GM20431 (cell line): ENCODE measurements at regions not wholly inside any gene's neighbourhood (a gene's known extent, or its start where the extent isn't known, plus 50 kb on each side); places are given as distances from the start of the nearest gene placed in this dataset.
"Not testable (repeated sequence)": the region's sequence is repeated elsewhere in the genome, so short reads cannot be mapped to it uniquely, and the experiment has no call there.

Source experiments
- in situ Hi-C: fragments of 300-500 bp; cut with MseI, MboI; formaldehyde crosslinking; loops from one replicate; pipeline ENCODE4 v1.15.0; 2020; ENCODE audit warnings: low sequenced_read_pairs; ENCODE audit not compliant: unreplicated experiment

DNA sequence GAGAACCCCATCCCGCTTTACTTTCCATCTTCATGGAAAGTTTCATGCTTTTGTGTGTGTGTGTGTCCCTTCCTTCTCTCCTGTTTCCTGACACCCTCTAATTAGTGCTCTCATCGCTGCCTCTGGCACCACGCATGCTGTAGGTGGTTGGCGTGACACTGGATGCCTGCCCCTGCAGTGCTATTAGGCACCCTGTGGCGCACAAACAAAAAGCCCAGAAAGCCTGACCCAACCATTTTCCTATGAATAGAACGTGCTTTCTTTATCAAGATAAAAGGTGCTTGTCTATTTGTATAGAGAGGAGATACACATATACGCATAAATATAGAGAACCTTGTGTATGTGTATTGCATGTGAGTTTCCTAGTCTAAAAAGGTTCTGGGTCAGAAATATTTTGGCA lies 120.8 kb upstream of the CDCA7L start:
- in situ Hi-C loops, result no loop called here

DNA sequence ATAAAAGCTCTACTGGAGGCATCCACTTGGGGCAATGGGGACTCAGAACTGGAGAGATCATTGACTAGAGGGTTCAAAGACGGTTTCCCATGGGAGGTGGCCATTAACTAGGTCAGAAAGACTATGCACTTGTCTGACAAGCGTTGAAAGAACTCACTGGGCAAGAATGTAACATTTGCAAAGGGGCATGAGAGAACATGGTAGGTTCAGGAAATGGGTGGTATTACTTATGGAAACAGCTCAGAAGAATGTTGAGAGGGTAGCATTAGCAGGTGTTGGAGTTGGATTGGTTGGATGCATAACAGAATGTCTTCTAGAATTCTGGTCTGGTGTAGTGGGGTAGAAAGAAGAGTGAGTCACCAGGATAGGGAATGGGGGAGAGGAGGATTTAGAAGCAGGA lies 119.1 kb upstream of the CDCA7L start:
- in situ Hi-C loops, result no loop called here

DNA sequence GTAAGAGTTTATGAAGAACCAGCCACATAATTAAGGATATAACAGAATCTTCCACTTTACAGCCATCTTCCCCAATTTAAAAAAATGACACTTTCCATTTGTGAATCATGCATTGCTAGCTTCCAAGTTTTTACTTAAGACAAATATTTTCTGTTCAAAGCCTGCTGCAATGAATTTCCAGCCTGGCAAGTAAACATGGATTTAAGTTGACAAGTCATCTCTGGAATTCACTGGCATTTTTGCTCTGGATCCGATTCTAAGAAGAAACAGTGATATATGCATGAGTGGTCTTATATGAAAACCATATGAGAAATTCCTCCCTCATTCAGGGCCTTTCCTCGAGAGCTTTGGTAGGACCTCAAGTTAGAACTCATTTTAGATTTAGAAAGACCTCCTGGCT lies 116.1 kb upstream of the CDCA7L start:
- in situ Hi-C loops, result no loop called here

DNA sequence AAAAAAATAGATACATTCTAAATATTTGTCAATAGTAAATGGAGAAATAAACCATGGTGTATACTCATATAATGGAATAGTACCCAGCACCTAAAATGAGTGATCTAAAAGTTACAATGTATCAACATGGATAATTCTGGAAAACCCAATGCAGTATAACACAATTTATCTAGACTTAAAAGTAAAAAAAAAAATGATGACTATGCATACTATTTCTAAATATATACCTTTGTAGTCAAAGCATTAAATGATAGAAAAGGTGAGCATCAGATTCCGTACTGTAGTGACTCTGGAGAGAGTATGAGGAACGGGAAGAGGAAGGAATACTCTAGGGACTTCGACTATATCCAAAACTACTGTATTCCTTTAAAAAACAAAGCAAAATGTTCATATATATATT lies 115.2 kb upstream of the CDCA7L start:
- in situ Hi-C loops, result no loop called here

DNA sequence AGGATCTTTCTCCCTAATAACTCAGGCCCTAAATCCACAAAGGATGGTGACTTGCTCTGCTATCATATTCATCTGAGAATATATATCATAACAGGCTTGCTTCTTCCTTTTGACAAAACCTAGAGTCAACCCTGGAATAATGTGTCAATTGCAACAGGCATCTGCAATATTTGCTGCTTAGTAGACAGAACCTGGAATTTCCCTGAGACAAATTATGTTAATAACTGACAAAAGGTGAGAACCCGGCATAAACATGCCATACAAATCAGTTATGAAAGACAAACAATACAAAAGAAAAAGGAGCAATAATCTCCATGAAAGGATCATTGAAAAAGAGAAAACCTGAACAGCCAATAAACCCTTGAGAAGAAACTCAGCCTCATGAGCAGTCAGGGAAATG lies 114.5 kb upstream of the CDCA7L start:
- in situ Hi-C loops, result no loop called here

DNA sequence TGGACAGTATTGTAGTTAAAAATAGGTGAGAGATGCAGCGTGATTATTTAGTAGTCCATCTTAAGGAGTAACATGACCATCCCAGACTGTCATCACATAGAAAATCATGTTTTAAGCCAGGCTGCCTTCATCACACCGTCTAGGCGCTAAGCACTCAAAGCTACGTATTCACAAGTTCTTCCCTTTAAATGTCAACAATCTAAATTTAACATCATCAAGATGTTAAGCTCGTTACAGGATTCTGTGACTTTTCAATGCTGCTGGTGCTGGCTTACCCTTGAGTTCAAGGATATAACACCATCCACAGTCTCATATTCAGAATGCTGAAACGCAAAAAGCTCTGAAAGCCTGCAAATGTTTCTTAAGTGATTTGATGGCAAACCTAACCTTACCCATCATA lies 109.5 kb upstream of the CDCA7L start:
- in situ Hi-C loops, result no loop called here

DNA sequence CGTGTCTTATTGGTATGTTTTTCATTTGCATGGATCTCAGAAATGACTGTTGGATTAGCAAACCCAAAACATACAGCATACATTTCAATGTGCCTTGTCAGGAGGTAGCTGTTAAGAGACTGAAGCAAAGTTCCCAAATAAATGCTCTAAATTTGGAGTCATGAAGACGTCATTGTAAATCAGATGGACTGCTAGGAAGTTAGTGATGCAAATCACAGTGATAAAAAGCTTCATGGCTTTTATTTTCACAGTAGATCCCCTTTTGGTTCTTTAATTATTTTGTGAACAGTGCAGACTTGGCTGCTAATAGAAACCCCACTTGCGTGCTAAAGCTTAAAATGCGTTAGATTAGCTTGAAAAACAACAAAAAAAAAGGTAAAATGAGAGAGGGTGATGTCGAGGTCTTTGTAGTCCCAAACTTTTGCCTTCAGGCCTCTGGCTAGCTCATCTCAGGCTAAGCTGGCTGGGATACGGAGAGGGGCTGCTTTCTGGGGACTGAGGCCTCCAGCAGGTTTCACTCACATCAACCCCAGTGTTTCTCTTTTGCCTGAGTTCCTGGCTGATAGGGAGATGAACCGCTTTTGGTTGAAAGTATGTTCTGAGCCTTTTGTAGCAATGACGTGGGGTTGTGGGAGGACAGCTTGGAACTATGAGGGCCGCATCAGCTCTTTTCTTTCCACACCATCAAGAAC lies 107.1 kb upstream of the CDCA7L start:
- in situ Hi-C loops, result no loop called here

DNA sequence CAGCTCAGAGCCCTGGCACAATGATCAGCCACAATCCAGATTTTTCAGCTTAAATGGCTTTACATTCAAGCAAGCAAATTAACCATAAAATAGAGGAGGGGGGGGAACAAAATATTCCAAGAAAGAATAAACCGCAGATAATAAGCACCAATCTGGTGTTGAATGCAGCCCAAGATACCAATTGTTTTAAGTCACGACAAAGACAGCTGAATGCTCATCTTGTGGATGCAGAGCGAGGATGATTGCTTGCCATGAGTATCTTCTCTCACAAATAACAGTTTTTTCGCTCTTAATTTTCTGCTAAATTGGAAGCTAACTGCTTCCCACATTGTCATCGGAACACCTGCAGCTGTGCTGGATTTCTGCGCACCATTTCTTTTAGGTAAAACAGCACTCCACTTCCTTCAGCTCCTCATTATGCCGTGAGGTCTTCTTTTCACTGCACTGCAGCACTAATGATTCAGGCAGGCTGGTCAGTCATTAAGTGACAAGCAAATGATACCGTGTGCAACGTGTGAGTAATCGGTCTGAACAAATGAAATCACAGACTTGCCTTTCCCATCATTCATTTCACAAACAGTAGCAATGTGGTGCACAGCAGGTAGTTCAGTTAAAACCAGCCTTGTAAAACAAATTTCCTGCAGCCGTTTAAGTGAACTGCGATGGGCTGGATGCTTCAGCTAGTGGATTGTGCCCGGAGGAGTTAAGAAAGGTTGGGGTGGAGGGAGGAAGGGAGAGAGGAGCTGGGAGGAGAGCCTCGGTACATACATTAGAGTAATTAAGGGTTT lies 106.4 kb upstream of the CDCA7L start:
- in situ Hi-C loops, result no loop called here

DNA sequence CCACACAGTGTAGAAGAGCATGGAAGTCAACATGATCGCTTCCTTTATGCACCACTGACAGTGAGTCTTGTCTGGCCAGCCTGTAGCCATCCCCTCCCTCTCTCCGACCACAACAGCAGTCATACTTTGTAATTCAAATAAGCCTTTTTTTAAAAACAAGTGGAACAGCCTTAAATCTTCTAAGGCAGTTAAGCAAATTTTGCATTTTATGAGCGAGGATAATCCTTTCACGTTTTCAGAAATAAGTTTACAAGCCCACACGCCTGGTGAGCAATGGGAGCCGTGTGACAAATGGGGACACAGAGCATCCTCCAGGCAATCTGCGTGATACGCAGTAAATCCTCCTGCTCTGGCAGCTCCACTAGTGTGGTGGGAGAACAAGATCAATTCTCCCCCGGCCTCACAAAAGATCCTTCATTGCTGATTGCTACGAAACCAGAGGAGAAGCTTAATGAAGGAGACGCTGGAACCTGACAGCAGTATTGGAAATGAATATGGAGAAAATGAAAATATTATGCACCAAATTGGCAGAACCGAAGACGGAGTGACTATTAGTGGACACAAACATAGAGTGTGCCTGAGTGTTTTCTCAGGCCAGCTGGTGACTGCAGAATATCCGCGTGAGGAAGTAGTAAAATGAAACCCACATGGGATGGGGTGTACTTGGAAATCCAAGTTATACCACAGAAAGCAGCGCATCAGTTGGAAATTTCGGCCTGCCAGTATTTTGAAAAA lies 104.2 kb upstream of the CDCA7L start:
- in situ Hi-C loops, result no loop called here

DNA sequence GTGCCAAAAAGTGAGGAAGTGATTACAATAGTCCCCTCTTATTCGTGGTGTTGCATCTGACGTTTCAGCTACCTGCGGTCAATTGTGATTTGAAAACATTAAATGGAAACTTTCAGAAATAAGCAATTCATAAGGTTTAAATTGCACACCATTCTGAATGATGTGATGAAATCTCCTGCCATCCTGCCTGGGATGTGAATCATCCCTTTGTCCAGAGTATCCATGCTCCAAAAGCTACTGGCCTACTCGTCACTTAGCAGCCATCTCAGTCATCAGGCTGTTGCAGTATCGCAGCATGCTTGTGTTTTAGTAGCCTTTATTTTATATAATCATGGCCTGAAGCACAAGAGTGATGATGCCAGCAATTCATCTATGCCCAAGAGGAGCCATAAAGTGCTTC lies 97.7 kb upstream of the CDCA7L start:
- in situ Hi-C loops, result no loop called here

DNA sequence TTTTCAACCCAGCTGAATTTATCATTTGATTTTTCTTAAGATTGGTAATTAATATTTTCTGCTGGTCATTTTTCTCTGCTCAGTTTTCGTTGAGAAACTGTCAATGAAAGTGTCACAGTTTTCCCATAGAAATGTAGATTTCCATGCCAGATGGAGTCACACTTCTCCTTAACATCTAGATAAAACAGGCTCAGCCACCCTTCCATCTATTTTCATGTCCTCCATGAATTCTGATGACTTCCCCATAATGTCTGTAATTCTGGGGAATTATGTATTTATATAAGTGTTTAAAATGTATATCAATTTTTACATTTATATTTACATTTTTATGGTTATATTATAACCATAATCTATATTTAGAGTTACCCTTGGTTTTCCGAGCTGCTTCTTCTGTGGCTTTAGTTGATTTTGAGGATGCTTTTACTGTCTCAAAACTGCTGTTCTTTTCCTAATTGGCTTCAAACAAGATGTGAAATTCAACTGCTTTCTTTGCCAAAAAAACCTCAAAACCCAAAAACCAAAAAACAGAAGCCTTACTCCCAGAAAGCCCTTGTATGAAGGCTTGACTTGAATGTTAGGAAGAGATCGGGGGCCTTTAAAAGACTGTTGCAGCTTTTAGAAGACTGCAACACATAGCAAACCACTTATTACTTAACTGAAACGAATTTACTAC lies 95.4 kb upstream of the CDCA7L start:
- in situ Hi-C loops, result no loop called here

DNA sequence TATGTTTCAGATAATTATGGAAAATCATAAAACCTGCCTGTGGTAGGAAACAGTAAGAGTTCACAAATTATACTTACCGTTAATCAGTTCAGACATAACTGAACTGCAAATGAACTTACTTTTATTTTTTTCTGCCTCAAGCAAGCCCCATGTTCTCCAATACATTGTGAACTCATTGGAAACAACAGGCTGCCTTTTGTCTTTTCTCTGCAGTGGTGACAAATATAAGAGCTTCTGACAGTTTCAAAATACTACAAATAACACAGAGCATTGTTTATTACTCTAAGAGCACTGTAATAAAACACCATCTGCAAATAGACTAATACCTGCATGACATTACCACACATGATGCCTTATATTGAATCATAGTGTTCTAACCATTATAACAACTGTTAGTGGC lies 94.0 kb upstream of the CDCA7L start:
- in situ Hi-C loops, result no loop called here

DNA sequence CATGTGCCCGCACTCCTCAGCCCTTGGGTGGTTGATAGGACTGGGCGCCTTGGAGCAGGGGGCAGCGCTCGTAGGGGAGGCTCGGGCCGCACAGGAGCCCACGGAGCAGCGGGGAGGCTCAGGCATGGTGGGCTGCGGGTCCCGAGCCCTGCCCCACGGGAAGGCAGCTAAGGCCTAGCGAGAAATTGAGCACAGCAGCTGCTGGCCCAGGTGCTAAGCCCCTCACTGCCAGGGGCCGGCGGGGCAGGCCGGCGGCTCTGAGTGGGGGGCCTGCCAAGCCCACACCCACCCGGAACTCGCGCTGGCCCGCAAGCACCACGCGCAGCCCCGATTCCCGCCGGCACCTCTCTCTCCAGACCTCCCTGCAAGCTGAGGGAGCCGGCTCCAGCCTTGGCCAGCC lies 86.7 kb upstream of the CDCA7L start:
- in situ Hi-C loops, result not testable (repeated sequence)

DNA sequence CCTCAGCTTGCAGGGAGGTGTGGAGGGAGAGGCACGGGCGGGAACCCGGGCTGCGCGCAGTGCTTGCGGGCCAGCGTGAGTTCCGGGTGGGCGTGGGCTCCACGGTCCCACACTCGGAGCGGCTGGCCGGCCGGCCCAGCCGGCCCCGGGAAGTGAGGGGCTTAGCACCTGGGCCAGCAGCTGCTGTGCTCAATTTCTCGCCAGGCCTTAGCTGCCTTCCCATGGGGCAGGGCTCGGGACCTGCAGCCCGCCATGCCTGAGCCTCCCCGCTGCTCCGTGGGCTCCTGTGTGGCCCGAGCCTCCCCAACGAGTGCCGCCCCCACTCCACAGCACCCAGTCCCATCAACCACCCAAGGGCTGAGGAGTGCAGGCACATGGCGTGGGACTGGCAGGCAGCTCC lies 83.0 kb upstream of the CDCA7L start:
- in situ Hi-C loops, result not testable (repeated sequence)

DNA sequence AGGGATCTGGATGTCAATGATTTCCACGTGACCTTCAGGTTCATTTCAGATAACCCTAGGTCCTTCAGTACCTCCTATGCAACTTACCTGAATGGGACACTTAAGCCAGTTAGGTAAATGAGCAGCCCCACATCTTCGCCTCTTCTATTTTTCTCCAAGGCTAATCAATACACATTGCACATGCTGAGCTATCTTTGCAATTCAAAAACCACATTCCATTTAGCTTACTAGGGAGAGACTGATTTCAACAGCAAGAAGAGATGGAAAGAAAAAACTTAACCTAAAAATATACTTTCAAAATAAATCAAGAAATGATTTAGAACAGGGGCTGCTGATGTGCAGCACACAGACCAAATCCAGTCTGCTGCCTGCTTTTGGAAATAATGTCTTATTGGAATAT lies 81.8 kb upstream of the CDCA7L start:
- in situ Hi-C loops, result no loop called here

DNA sequence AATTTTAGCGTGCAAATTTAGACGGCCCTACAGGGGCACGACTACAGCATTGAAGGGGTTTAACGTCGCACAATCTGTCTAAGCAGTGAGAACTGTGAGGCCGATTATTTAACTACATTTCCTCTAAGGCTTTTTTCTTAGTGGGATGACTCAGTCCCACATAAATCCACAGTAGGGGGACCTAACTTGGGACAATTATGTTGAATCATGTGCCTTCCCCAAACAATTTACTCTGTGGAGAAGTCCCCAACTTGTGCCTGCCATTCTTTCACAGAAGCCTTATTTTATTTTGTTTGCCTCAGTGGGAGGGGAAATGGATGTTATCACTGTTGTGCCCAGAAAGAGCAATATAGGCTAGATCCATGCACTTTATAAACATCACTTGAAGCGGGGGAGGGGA lies 80.3 kb upstream of the CDCA7L start:
- in situ Hi-C loops, result no loop called here

DNA sequence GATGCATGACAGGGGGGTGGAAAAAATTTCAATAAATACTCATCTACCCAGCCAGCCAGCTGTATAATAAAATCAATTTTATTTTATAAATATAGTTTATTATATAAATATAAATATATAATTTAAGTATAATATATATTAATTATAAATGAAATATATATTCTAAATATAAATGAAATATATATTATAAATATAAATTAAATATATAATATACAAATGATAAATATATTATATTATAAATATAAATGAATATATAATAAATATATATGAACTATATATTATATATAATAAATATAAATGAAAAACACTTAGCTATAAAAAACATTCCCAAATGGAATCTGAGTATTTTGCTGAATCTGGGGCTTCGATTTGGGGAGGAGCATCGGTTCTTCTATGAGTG lies 79.4 kb upstream of the CDCA7L start:
- in situ Hi-C loops, result no loop called here

DNA sequence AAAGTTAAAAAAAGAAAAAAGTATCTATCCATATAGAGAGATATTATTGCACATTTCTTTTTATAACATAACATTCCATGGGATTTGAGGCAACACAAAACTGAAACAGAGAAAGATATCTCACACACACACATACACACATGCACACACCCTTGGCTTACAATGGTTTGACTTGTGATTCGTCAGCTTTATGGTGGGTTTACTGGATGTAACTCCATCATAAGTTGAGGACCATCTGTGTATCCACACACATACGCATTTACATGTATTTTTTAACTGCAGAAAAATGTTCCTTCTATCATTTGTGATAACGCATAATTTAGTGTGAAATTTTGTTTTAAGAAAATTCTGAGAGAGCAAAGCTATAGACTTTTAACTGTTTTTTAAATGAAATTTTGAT lies 74.2 kb upstream of the CDCA7L start:
- in situ Hi-C loops, result loop anchor here (25.0 kb wide), 1 partner anchor 758 kb away; no protein-coding TSS in a partner anchor

DNA sequence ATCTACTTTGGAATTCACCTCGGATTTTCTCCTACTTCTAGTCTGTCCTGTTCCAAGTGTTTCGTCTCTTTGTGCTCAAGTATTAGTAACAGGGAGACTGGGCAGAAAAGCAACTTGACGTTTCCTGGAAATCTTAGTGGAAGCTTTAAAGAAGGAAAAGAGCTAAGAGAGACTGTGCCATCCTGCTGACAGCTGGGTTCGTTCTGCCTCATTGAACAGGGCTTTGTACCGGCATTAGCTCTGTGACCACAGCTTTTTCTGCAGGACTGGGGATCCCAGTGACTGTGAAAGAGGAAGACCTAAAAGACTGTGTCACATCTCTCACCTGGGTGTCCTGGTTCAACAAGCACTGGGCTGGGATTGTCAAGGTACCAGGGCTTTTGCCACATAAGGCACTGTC lies 70.8 kb upstream of the CDCA7L start:
- in situ Hi-C loops, result loop anchor here (25.0 kb wide), 1 partner anchor 754 kb away; no protein-coding TSS in a partner anchor

DNA sequence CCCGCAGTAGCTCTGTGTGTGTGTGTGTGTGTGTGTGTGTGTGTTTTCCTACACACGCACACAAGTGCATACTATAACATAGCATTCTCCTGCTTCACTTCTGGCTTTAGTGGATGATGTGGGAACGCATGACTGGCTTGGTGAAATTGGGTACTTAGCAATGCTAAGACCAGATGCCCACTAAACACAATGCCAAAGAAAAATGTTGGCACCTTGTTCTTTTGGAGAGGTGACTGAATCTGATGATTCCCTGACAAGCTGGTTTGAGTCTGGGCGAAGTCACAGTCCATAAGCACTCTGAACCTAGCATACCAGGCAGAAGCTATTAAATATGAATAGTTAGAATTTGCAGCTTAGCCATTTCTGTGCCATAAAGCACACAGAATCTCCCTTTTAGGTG lies 68.0 kb upstream of the CDCA7L start:
- in situ Hi-C loops, result loop anchor here (25.0 kb wide), 1 partner anchor 751 kb away; no protein-coding TSS in a partner anchor
